Vagina (tissue), 2 donors: ENCODE measurements at regions not wholly inside any gene's neighbourhood (a gene's known extent, or its start where the extent isn't known, plus 50 kb on each side); places are given as distances from the start of the nearest gene placed in this dataset.

Source experiments
- POLR2AphosphoS5 ChIP-seq, 2 donors: sonication (generic); formaldehyde crosslinking; IDR thresholded peaks; one replicate each; pipeline ENCODE4 v1.9.0; 2017; ENCODE audit warnings: antibody characterized with exemption in 2 of 2, mild to moderate bottlenecking in 2 of 2, low read depth in 1 of 2; ENCODE audit not compliant: insufficient read depth in 1 of 2
- TF ChIP-seq, protein P1 (sequence below), 3 experiments: fragments of 450-650 bp in 2 of 3; fragments of 200-600 bp in 1 of 3; sonication (generic) in 1 of 3; IDR thresholded peaks; one replicate each; pipeline ENCODE4 v1.5.1; 2017 to 2019; ENCODE audit warnings: antibody characterized with exemption in 3 of 3, mild to moderate bottlenecking in 2 of 3, moderate library complexity in 2 of 3

DNA sequence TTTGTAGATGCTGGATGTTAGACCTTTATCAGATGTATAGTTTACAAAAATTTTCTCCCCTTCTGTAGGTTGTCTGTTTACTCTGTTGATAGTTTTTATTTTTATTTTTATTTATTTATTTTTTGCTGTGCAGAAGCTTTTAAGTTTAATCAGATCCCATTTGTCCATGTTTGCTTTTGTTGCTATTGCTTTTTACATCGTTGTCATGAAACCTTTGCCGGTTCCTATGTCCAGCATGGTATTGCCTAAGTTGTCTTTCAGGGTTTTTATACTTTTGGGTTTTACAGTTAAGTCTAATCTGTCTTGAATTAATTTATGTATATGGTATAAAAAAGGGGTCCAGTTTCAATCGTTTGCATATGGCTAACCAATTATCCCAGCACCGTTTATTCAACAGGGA, 819.5 kb downstream of the KCNT2 start:
- TF ChIP-seq, protein P1, sequence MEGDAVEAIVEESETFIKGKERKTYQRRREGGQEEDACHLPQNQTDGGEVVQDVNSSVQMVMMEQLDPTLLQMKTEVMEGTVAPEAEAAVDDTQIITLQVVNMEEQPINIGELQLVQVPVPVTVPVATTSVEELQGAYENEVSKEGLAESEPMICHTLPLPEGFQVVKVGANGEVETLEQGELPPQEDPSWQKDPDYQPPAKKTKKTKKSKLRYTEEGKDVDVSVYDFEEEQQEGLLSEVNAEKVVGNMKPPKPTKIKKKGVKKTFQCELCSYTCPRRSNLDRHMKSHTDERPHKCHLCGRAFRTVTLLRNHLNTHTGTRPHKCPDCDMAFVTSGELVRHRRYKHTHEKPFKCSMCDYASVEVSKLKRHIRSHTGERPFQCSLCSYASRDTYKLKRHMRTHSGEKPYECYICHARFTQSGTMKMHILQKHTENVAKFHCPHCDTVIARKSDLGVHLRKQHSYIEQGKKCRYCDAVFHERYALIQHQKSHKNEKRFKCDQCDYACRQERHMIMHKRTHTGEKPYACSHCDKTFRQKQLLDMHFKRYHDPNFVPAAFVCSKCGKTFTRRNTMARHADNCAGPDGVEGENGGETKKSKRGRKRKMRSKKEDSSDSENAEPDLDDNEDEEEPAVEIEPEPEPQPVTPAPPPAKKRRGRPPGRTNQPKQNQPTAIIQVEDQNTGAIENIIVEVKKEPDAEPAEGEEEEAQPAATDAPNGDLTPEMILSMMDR (IDR thresholded peaks at IDR 0.05) = no peak
- TF ChIP-seq POLR2AphosphoS5 (IDR thresholded peaks at IDR 0.05; ENCODE audit: insufficient read depth in 1 of 2, low read depth in 1 of 2) = no peak
